Myocyte (in vitro differentiated cells): ENCODE measurements at regions not wholly inside any gene's neighbourhood (a gene's known extent, or its start where the extent isn't known, plus 50 kb on each side); places are given as distances from the start of the nearest gene placed in this dataset.

ENCODE experiments used
- DNase-seq: peaks from one replicate; pipeline ENCODE4 v3.0.0-alpha.2; 2012; ENCODE audit warnings: low read depth

- DNase-seq, result no peak
Observed at GRCh38 chr2:65850695-65851094, 418.3 kb upstream of the SPRED2 start.

- no peak for DNase-seq
Observed at GRCh38 chr2:65846989-65847678, 414.7 kb upstream of the SPRED2 start.

GRCh38 chr2:65845442-65846182 is 413.2 kb upstream of the SPRED2 start:
- DNase-seq, result no peak

- DNase-seq, result no peak
Observed at GRCh38 chr2:65842104-65842503, 409.7 kb upstream of the SPRED2 start.

- DNase-seq, result no peak
Observed at GRCh38 chr2:65835975-65836549, 403.7 kb upstream of the SPRED2 start.

GRCh38 chr2:65834771-65835475 is 402.5 kb upstream of the SPRED2 start:
- no peak for DNase-seq

GRCh38 chr2:65834062-65834461 is 401.7 kb upstream of the SPRED2 start:
- DNase-seq, result no peak

GRCh38 chr2:65831509-65831908 is 399.1 kb upstream of the SPRED2 start:
- DNase-seq, result no peak

- no peak for DNase-seq
Observed at GRCh38 chr2:65826567-65826966, 394.2 kb upstream of the SPRED2 start.

GRCh38 chr2:65823511-65823910 is 391.1 kb upstream of the SPRED2 start:
- no peak for DNase-seq

GRCh38 chr2:65820454-65820853 is 388.1 kb upstream of the SPRED2 start:
- no peak for DNase-seq

GRCh38 chr2:65819963-65820362 is 387.6 kb upstream of the SPRED2 start:
- no peak for DNase-seq

- DNase-seq, result no peak
Observed at GRCh38 chr2:65818873-65819451, 386.6 kb upstream of the SPRED2 start.

GRCh38 chr2:65813631-65814173 is 381.3 kb upstream of the SPRED2 start:
- no peak for DNase-seq

GRCh38 chr2:65812887-65813286 is 380.5 kb upstream of the SPRED2 start:
- DNase-seq, result no peak

- no peak for DNase-seq
Observed at GRCh38 chr2:65807942-65808341, 375.5 kb upstream of the SPRED2 start.

GRCh38 chr2:65804777-65805176 is 372.4 kb upstream of the SPRED2 start:
- no peak for DNase-seq

- no peak for DNase-seq
Observed at GRCh38 chr2:65802298-65802942, 370.0 kb upstream of the SPRED2 start.

- DNase-seq, result peak; percentile 10
Observed at GRCh38 chr2:65800998-65801397, 368.6 kb upstream of the SPRED2 start.

- no peak for DNase-seq
Observed at GRCh38 chr2:65799141-65799854, 366.9 kb upstream of the SPRED2 start.
